ENCODE measurements at regions not wholly inside any gene's neighbourhood (a gene's known extent, or its start where the extent isn't known, plus 50 kb on each side); places are given as distances from the start of the nearest gene placed in this dataset.

GRCh38 chr17:49911719-49912118 is 57.3 kb upstream of the DLX4 start:
- Histone ChIP-seq H3K56ac (ENCODE audit: extremely low read depth, insufficient read depth, low read length) (no peak overlapping the region), H2BK20ac (ENCODE audit: low read depth, low read length) (no peak overlapping the region), H2BK120ac (ENCODE audit: low read depth, low read length) (no peak overlapping the region), H3K27me3 (ENCODE audit: control insufficient read depth, insufficient read depth, low read length) (peaks cover 99% of the 10 kb centered on the region), H4K5ac (ENCODE audit: low read depth, low read length) (no peak overlapping the region), H4K8ac (ENCODE audit: low read depth in 2 of 2, low read length in 2 of 2) (no peak overlapping the region), H4K91ac (ENCODE audit: insufficient read depth, low read depth, low read length) (no peak overlapping the region), H3K79me1 (ENCODE audit: low read depth in 1 of 2, low read length in 2 of 2) (no peaks in the 10 kb centered on the region), H3K4me2 (ENCODE audit: low read depth, low read length) (no peak overlapping the region), H3K9me1 (ENCODE audit: insufficient read depth, low read length) (no peaks in the 10 kb centered on the region), H2AK9ac (replicated peaks; ENCODE audit: low read depth, low read length, poor library complexity) (no peak overlapping the region), H3K9me3 (ENCODE audit: control insufficient read depth, insufficient read depth, low read length) (no peaks in the 10 kb centered on the region), H3K4me3 (ENCODE audit: insufficient read depth, low read depth, low read length) (no peak overlapping the region), H3K18ac (ENCODE audit: low read depth, low read length) (no peak overlapping the region), H3K9ac (ENCODE audit: low read depth, low read length) (no peak overlapping the region), H3K27ac (ENCODE audit: insufficient read depth, low read length) (no peak overlapping the region), H3K23ac (ENCODE audit: low read depth, low read length) (no peak overlapping the region), H3K4me1 (ENCODE audit: control insufficient read depth, insufficient read depth, low read length) (no peaks in the 10 kb centered on the region), H3K4ac (ENCODE audit: low read depth, low read length) (no peak overlapping the region), H2AFZ (replicated peaks; ENCODE audit: low read length, poor library complexity) (no peak overlapping the region), H2AK5ac (ENCODE audit: low read depth, low read length) (no peak overlapping the region), H3K14ac (replicated peaks; ENCODE audit: low read depth, low read length) (no peak overlapping the region), H2BK5ac (ENCODE audit: low read depth, low read length, poor library complexity, severe bottlenecking) (no peak overlapping the region), H2BK15ac (ENCODE audit: low read depth, low read length) (no peak overlapping the region), H4K20me1 (ENCODE audit: insufficient read depth, low read length) (peaks cover 4% of the 10 kb centered on the region; the same call in 1 of the 2 replicates), H3K36me3 (ENCODE audit: control insufficient read depth, insufficient read depth, low read length) (no peaks in the 10 kb centered on the region)
- in situ Hi-C loops (cut with MboI; ENCODE audit: low sequenced_read_pairs) (no loop called here), intact Hi-C loops (cut with micrococcal nuclease) (no loop called here), dilution Hi-C loops (cut with HindIII; ENCODE audit: low sequenced_read_pairs, unreplicated experiment) (no loop called here)
- no peak for DNase-seq
- no TSS peak for BruUV-seq (replicated peaks)
- ChIA-PET POLR2A (ENCODE audit: unreplicated experiment) (no interaction called here), CTCF (interaction anchor here (0.9 kb wide), 1 partner anchor 31 kb away, joined by 3 read pairs; no protein-coding TSS in a partner anchor)
- no peak for TF ChIP-seq MAZ (IDR thresholded peaks at IDR 0.05; ENCODE audit: borderline replicate concordance, low read depth, low read length)
- no peak for TF ChIP-seq NFE2L2 (IDR thresholded peaks at IDR 0.05; ENCODE audit: low read depth, low read length)
- TF ChIP-seq SMC3 (IDR thresholded peaks at IDR 0.05; ENCODE audit: low read depth, low read length) = no peak
- TF ChIP-seq RAD21 (IDR thresholded peaks at IDR 0.05; ENCODE audit: low read length) = no peak
- TF ChIP-seq MXI1 (IDR thresholded peaks at IDR 0.05; ENCODE audit: borderline replicate concordance, low read depth, low read length) = no peak
- TF ChIP-seq, protein P1, sequence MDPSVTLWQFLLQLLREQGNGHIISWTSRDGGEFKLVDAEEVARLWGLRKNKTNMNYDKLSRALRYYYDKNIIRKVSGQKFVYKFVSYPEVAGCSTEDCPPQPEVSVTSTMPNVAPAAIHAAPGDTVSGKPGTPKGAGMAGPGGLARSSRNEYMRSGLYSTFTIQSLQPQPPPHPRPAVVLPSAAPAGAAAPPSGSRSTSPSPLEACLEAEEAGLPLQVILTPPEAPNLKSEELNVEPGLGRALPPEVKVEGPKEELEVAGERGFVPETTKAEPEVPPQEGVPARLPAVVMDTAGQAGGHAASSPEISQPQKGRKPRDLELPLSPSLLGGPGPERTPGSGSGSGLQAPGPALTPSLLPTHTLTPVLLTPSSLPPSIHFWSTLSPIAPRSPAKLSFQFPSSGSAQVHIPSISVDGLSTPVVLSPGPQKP (IDR thresholded peaks at IDR 0.05; ENCODE audit: borderline replicate concordance, low read depth, low read length) = no peak
- TF ChIP-seq, protein P2, sequence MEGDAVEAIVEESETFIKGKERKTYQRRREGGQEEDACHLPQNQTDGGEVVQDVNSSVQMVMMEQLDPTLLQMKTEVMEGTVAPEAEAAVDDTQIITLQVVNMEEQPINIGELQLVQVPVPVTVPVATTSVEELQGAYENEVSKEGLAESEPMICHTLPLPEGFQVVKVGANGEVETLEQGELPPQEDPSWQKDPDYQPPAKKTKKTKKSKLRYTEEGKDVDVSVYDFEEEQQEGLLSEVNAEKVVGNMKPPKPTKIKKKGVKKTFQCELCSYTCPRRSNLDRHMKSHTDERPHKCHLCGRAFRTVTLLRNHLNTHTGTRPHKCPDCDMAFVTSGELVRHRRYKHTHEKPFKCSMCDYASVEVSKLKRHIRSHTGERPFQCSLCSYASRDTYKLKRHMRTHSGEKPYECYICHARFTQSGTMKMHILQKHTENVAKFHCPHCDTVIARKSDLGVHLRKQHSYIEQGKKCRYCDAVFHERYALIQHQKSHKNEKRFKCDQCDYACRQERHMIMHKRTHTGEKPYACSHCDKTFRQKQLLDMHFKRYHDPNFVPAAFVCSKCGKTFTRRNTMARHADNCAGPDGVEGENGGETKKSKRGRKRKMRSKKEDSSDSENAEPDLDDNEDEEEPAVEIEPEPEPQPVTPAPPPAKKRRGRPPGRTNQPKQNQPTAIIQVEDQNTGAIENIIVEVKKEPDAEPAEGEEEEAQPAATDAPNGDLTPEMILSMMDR (conservative IDR thresholded peaks at IDR 0.05; ENCODE audit: low read depth, low read length) = no peak
- no peak for TF ChIP-seq CHD1 (IDR thresholded peaks at IDR 0.05; ENCODE audit: low read depth, low read length)
- no peak for TF ChIP-seq RFX5 (IDR thresholded peaks at IDR 0.05; ENCODE audit: low read depth, low read length)
- TF ChIP-seq FOS (IDR thresholded peaks at IDR 0.05; ENCODE audit: low read depth, low read length) = no peak
- TF ChIP-seq USF2 (IDR thresholded peaks at IDR 0.05; ENCODE audit: low read depth, low read length) = no peak
- no peak for TF ChIP-seq RCOR1 (IDR thresholded peaks at IDR 0.05; ENCODE audit: insufficient replicate concordance, low read length)
- TF ChIP-seq CEBPB (IDR thresholded peaks at IDR 0.05; ENCODE audit: low read depth, low read length) = no peak
- no peak for TF ChIP-seq POLR2A (IDR thresholded peaks at IDR 0.05; ENCODE audit: low read depth, low read length)
- TF ChIP-seq BHLHE40 (IDR thresholded peaks at IDR 0.05; ENCODE audit: low read depth, low read length) = no peak
- TF ChIP-seq MAFK (IDR thresholded peaks at IDR 0.05; ENCODE audit: low read depth, low read length) = no peak
- WGBS, 2 experiments (ENCODE audit: extremely low coverage in 2 of 2, insufficient read length in 1 of 2) = no CpG with 5 or more reads among the region's 3 CpGs
- ATAC-seq (ENCODE audit: low read depth) = no peak

Data from IMR-90 (cell line).